Colonic mucosa (tissue), 4 donors: ENCODE measurements at regions not wholly inside any gene's neighbourhood (a gene's known extent, or its start where the extent isn't known, plus 50 kb on each side); places are given as distances from the start of the nearest gene placed in this dataset.

Experiments used
- DNase-seq: peaks from one replicate; pipeline ENCODE4 v3.0.0-alpha.2; 2020
- H3K27ac ChIP-seq: fragments of 200-600 bp; one replicate; pipeline ENCODE4 v1.8.0; 2021
- H3K27me3 ChIP-seq: fragments of 200-600 bp; one replicate; pipeline ENCODE4 v1.8.0; 2021
- H3K36me3 ChIP-seq: fragments of 200-600 bp; one replicate; pipeline ENCODE4 v1.8.0; 2021
- H3K4me1 ChIP-seq: fragments of 200-600 bp; one replicate; pipeline ENCODE4 v1.8.0; 2021; ENCODE audit warnings: mild to moderate bottlenecking
- H3K4me3 ChIP-seq: fragments of 200-600 bp; one replicate; pipeline ENCODE4 v1.8.0; 2021
- H3K9ac ChIP-seq, 2 donors: one replicate each; pipeline ENCODE4 v1.7.0; 2013; ENCODE audit warnings: control low read depth in 2 of 2, low read depth in 2 of 2, low read length in 2 of 2
- H3K9me3 ChIP-seq: fragments of 200-600 bp; one replicate; pipeline ENCODE4 v1.8.0; 2021
- CTCF ChIP-seq: fragments of 200-600 bp; IDR thresholded peaks from one replicate; pipeline ENCODE4 v1.8.0; 2022; ENCODE audit warnings: antibody characterized with exemption, mild to moderate bottlenecking
- intact Hi-C: fragments of 100-400 bp; cut with DNase I; formaldehyde crosslinking; loops from one replicate; pipeline ENCODE4 v1.14.1; 2022
- donor health status: healthy.
- donor health status: DM: no; HTN: no; CAD: no.
- donor health status: DM: no; HTN: no; CAD: no.

GRCh38 chr4:159639671-159640323 is 536.9 kb downstream of the RAPGEF2 start:
- no peak for DNase-seq
- intact Hi-C loops, result no loop called here
- no peak overlapping the region for H3K4me3 ChIP-seq
- no peaks in the 10 kb centered on the region for H3K4me1 ChIP-seq
- H3K27ac ChIP-seq, result no peak overlapping the region
- no peak for TF ChIP-seq CTCF
- H3K27me3 ChIP-seq, result no peaks in the 10 kb centered on the region
- H3K9me3 ChIP-seq, result no peaks in the 10 kb centered on the region
- no peaks in the 10 kb centered on the region for H3K36me3 ChIP-seq
- H3K9ac ChIP-seq, result no peak overlapping the region

- TF ChIP-seq CTCF, result no peak
- no peaks in the 10 kb centered on the region for H3K9me3 ChIP-seq
- no peaks in the 10 kb centered on the region for H3K27me3 ChIP-seq
- H3K27ac ChIP-seq, result no peak overlapping the region
- H3K4me3 ChIP-seq, result no peak overlapping the region
- H3K9ac ChIP-seq, result no peak overlapping the region
- intact Hi-C loops, result no loop called here
- H3K4me1 ChIP-seq, result no peaks in the 10 kb centered on the region
- DNase-seq, result no peak
- H3K36me3 ChIP-seq, result no peaks in the 10 kb centered on the region
Observed at GRCh38 chr4:159649237-159649636, 546.4 kb downstream of the RAPGEF2 start.

GRCh38 chr4:159652871-159653270 is 550.0 kb downstream of the RAPGEF2 start:
- H3K4me1 ChIP-seq, result no peaks in the 10 kb centered on the region
- no peak for DNase-seq
- H3K27me3 ChIP-seq, result no peaks in the 10 kb centered on the region
- H3K27ac ChIP-seq, result no peak overlapping the region
- intact Hi-C loops, result no loop called here
- TF ChIP-seq CTCF, result no peak
- H3K9me3 ChIP-seq, result no peaks in the 10 kb centered on the region
- H3K4me3 ChIP-seq, result no peak overlapping the region
- no peaks in the 10 kb centered on the region for H3K36me3 ChIP-seq
- H3K9ac ChIP-seq, result no peak overlapping the region

- Histone ChIP-seq H3K9me3 (no peaks in the 10 kb centered on the region), H3K4me1 (no peaks in the 10 kb centered on the region), H3K9ac (no peak overlapping the region), H3K27ac (no peak overlapping the region), H3K4me3 (no peak overlapping the region), H3K36me3 (no peaks in the 10 kb centered on the region), H3K27me3 (no peaks in the 10 kb centered on the region)
- intact Hi-C loops, result no loop called here
- no peak for DNase-seq
- no peak for TF ChIP-seq CTCF
Observed at GRCh38 chr4:159655547-159655946, 552.7 kb downstream of the RAPGEF2 start.

- Histone ChIP-seq H3K36me3 (no peaks in the 10 kb centered on the region), H3K9ac (no peak overlapping the region), H3K27ac (no peak overlapping the region), H3K27me3 (no peaks in the 10 kb centered on the region), H3K4me3 (no peak overlapping the region), H3K4me1 (no peaks in the 10 kb centered on the region), H3K9me3 (no peaks in the 10 kb centered on the region)
- DNase-seq, result no peak
- no peak for TF ChIP-seq CTCF
- intact Hi-C loops, result no loop called here
Observed at GRCh38 chr4:159669094-159669493, 566.2 kb downstream of the RAPGEF2 start.
